T-helper 17 cell (primary cell): ENCODE measurements at regions not wholly inside any gene's neighbourhood (a gene's known extent, or its start where the extent isn't known, plus 50 kb on each side); places are given as distances from the start of the nearest gene placed in this dataset.

Experiments used
- ATAC-seq: fragments of 150-1000 bp; cut with Tn5 transposase; 2 replicates; pipeline ENCODE4 v1.10.0; 2021; ENCODE audit warnings: mild to moderate bottlenecking, moderate library complexity
- DNase-seq, 3 donors: peaks; one replicate each; pipeline versions ENCODE4 v3.0.0 to v3.0.0-alpha.2; 2020 to 2021
- H3K9me3 ChIP-seq: one replicate; pipeline ENCODE4 v1.7.0; 2013; ENCODE audit warnings: low read length, mild to moderate bottlenecking; ENCODE audit not compliant: control insufficient read depth, poor library complexity, severe bottlenecking
- H3K27ac Mint-ChIP-seq: one replicate; pipeline ENCODE4 v1.8.0; 2022; ENCODE audit warnings: mild to moderate bottlenecking, moderate library complexity, mixed read lengths
- H3K27me3 Mint-ChIP-seq: one replicate; pipeline ENCODE4 v1.8.0; 2022; ENCODE audit warnings: mixed read lengths
- H3K36me3 Mint-ChIP-seq: one replicate; pipeline ENCODE4 v1.8.0; 2022; ENCODE audit warnings: low read depth, mixed read lengths
- H3K4me1 Mint-ChIP-seq: one replicate; pipeline ENCODE4 v1.8.0; 2022; ENCODE audit warnings: mild to moderate bottlenecking, mixed read lengths
- H3K4me3 Mint-ChIP-seq: one replicate; pipeline ENCODE4 v1.8.0; 2022; ENCODE audit warnings: mild to moderate bottlenecking, moderate library complexity, mixed read lengths

GRCh38 chr22:47842119-47842518 is 1079.7 kb downstream of the TBC1D22A start:
- Mint-ChIP-seq H3K4me3 (no peak overlapping the region), H3K27ac (no peak overlapping the region), H3K27me3 (peaks cover 72% of the 10 kb centered on the region), H3K36me3 (no peaks in the 10 kb centered on the region), H3K4me1 (peaks cover 5% of the 10 kb centered on the region)
- DNase-seq (no peak), ATAC-seq (no peak)
- H3K9me3 ChIP-seq = no peaks in the 10 kb centered on the region

DNA sequence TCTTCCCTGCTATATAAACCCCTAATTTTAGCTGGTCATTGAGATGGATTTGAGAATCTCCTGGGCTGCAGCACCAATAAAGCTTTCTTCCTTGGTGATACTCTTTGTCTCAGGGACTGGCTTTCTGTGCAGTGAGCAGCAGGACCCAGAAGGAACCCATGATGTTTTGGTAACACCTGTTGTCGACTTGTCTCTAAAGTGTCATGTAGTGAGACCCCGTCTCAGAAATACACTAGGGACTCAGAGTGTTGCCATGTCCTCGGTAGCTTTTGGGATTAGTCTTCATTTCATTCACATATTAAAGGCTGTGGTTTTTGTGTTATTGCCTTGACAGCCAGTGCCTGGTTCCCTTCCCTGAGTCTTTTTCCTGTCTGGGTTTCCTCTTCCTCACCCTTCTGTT is 1078.7 kb downstream of the TBC1D22A start:
- Mint-ChIP-seq H3K27ac (no peak overlapping the region), H3K27me3 (peaks cover 71% of the 10 kb centered on the region), H3K36me3 (no peaks in the 10 kb centered on the region), H3K4me3 (peak overlapping the region; percentile 41), H3K4me1 (peaks cover 5% of the 10 kb centered on the region)
- DNase-seq (no peak), ATAC-seq (no peak)
- no peaks in the 10 kb centered on the region for H3K9me3 ChIP-seq

GRCh38 chr22:47839595-47840227 is 1077.3 kb downstream of the TBC1D22A start:
- peaks cover 57% of the 10 kb centered on the region for H3K27me3 Mint-ChIP-seq
- no peak overlapping the region for H3K4me3 Mint-ChIP-seq
- H3K4me1 Mint-ChIP-seq = peaks cover 5% of the 10 kb centered on the region
- DNase-seq (no peak), ATAC-seq (no peak)
- H3K9me3 ChIP-seq = no peaks in the 10 kb centered on the region
- H3K36me3 Mint-ChIP-seq = no peaks in the 10 kb centered on the region
- no peak overlapping the region for H3K27ac Mint-ChIP-seq

- Mint-ChIP-seq H3K4me3 (no peak overlapping the region), H3K27me3 (peaks cover 56% of the 10 kb centered on the region)
These were observed 1075.3 kb downstream of the TBC1D22A start for GRCh38 chr22:47837703-47838102.

GRCh38 chr22:47836957-47837356 is 1074.5 kb downstream of the TBC1D22A start:
- Mint-ChIP-seq H3K27me3 (peaks cover 57% of the 10 kb centered on the region), H3K4me1 (peaks cover 5% of the 10 kb centered on the region), H3K27ac (no peak overlapping the region), H3K4me3 (no peak overlapping the region), H3K36me3 (no peaks in the 10 kb centered on the region)
- H3K9me3 ChIP-seq = no peaks in the 10 kb centered on the region
- ATAC-seq (no peak), DNase-seq (no peak)

More at GRCh38 chr22:47837703-47838102, 1075.3 kb downstream of the TBC1D22A start:
- H3K9me3 ChIP-seq = no peaks in the 10 kb centered on the region
- Mint-ChIP-seq H3K27ac (no peak overlapping the region), H3K4me1 (peaks cover 5% of the 10 kb centered on the region), H3K36me3 (no peaks in the 10 kb centered on the region)
- ATAC-seq = no peak
- no peak for DNase-seq

GRCh38 chr22:47835726-47836125 is 1073.3 kb downstream of the TBC1D22A start:
- Mint-ChIP-seq H3K27me3 (peaks cover 56% of the 10 kb centered on the region), H3K36me3 (no peaks in the 10 kb centered on the region), H3K4me3 (no peak overlapping the region), H3K4me1 (peaks cover 5% of the 10 kb centered on the region), H3K27ac (no peak overlapping the region)
- H3K9me3 ChIP-seq = no peaks in the 10 kb centered on the region
- ATAC-seq (no peak), DNase-seq (no peak)

GRCh38 chr22:47826016-47826415 is 1063.6 kb downstream of the TBC1D22A start:
- H3K4me3 Mint-ChIP-seq = no peak overlapping the region
- no peak overlapping the region for H3K27ac Mint-ChIP-seq
- ATAC-seq (no peak), DNase-seq (no peak)
- H3K4me1 Mint-ChIP-seq = no peaks in the 10 kb centered on the region
- peaks cover 15% of the 10 kb centered on the region for H3K27me3 Mint-ChIP-seq
- no peaks in the 10 kb centered on the region for H3K9me3 ChIP-seq
- H3K36me3 Mint-ChIP-seq = no peaks in the 10 kb centered on the region

- Mint-ChIP-seq H3K4me1 (no peaks in the 10 kb centered on the region), H3K27ac (no peak overlapping the region), H3K36me3 (no peaks in the 10 kb centered on the region), H3K4me3 (no peak overlapping the region), H3K27me3 (peaks cover 22% of the 10 kb centered on the region)
- DNase-seq (no peak), ATAC-seq (no peak)
- H3K9me3 ChIP-seq = no peaks in the 10 kb centered on the region
These were observed 1060.0 kb downstream of the TBC1D22A start for GRCh38 chr22:47822422-47822821.

- ATAC-seq = no peak
- H3K4me3 Mint-ChIP-seq = no peak overlapping the region
- H3K36me3 Mint-ChIP-seq = no peaks in the 10 kb centered on the region
- H3K4me1 Mint-ChIP-seq = no peaks in the 10 kb centered on the region
- peaks cover 12% of the 10 kb centered on the region for H3K27me3 Mint-ChIP-seq
- H3K27ac Mint-ChIP-seq = no peak overlapping the region
- DNase-seq = no peak
- no peaks in the 10 kb centered on the region for H3K9me3 ChIP-seq
These were observed 1056.0 kb downstream of the TBC1D22A start for GRCh38 chr22:47818496-47818895.

DNA sequence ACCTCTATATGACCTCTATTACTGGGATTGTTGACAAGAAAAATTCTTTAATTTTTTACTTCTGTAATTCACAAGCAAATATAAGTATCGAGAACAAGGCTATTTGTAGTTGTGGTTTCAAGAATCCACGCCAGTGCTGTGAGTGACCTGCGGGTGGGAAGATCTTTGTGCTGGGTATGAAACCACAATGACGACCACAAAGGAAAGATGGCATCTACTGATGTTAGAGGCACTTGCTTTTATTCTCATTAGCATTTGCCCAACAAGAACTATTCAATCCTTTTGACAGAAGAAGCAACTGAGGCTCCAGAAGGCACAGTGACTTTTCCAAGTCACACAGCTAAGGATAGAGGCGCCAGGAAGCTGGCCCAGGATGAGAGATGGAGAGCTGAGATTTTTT is 1054.9 kb downstream of the TBC1D22A start:
- no peak for ATAC-seq
- Mint-ChIP-seq H3K27ac (no peak overlapping the region), H3K36me3 (no peaks in the 10 kb centered on the region)

GRCh38 chr22:47816863-47817210 is 1054.4 kb downstream of the TBC1D22A start:
- Mint-ChIP-seq H3K4me1 (no peaks in the 10 kb centered on the region), H3K27me3 (peaks cover 12% of the 10 kb centered on the region), H3K27ac (no peak overlapping the region), H3K4me3 (no peak overlapping the region), H3K36me3 (no peaks in the 10 kb centered on the region)
- no peak for ATAC-seq
- H3K9me3 ChIP-seq = no peaks in the 10 kb centered on the region
- no peak for DNase-seq

More for the DNA sequence above, 1054.9 kb downstream of the TBC1D22A start:
- Mint-ChIP-seq H3K4me1 (no peaks in the 10 kb centered on the region), H3K27me3 (peaks cover 12% of the 10 kb centered on the region), H3K4me3 (no peak overlapping the region)
- no peak for DNase-seq
- H3K9me3 ChIP-seq = no peaks in the 10 kb centered on the region

- Mint-ChIP-seq H3K27ac (no peak overlapping the region), H3K4me1 (no peaks in the 10 kb centered on the region), H3K4me3 (no peak overlapping the region), H3K36me3 (no peaks in the 10 kb centered on the region), H3K27me3 (peaks cover 14% of the 10 kb centered on the region)
- H3K9me3 ChIP-seq = no peaks in the 10 kb centered on the region
- no peak for ATAC-seq
- no peak for DNase-seq
These were observed 1053.8 kb downstream of the TBC1D22A start for GRCh38 chr22:47816121-47816862.

DNA sequence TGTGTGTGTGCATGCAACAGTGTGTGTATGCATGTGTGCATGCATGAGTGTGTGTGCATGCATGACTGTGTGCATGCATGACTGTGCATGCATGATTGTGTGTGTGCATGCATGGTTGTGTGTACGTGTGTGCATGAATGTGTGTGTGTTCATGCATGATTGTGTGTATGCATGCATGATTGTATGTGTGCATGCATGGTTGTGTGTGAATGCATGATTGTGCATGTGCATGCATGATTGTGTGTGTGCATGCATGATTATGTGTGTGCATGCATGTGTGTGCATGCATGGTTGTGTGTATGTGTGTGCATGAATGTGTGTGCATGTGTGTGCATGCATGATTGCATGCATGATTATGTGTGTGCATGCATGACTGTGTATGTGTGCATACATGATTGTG is 1052.0 kb downstream of the TBC1D22A start:
- peaks cover 17% of the 10 kb centered on the region for H3K27me3 Mint-ChIP-seq
- no peak for ATAC-seq

DNA sequence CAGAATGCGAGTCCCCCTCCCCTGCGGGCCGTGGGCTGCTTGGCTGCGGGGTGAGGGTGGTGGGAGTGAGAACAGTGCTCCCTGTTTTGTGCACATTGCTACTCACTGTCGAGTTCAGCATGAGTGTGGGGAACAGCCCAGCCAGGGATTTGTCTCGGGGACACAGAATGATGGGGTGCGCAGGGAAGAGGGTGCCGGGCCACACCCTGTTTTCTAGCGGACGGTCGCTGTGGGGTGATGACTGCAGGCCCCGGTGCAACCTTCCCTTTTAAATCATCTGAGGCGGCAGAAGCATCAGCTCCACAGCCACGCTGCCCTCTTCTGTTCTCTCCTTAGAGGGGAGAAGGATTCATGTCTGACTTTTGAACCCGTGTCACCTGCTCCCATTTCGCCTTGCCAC is 1051.2 kb downstream of the TBC1D22A start:
- H3K36me3 Mint-ChIP-seq = no peaks in the 10 kb centered on the region
- no peak for ATAC-seq
- no peak for DNase-seq
- peaks cover 17% of the 10 kb centered on the region for H3K27me3 Mint-ChIP-seq
- H3K9me3 ChIP-seq = no peaks in the 10 kb centered on the region
- H3K4me1 Mint-ChIP-seq = no peaks in the 10 kb centered on the region
- H3K27ac Mint-ChIP-seq = no peak overlapping the region
- no peak overlapping the region for H3K4me3 Mint-ChIP-seq

More for the DNA sequence above, 1052.0 kb downstream of the TBC1D22A start:
- no peak for DNase-seq
- Mint-ChIP-seq H3K4me1 (no peaks in the 10 kb centered on the region), H3K27ac (no peak overlapping the region), H3K4me3 (no peak overlapping the region), H3K36me3 (no peaks in the 10 kb centered on the region)
- H3K9me3 ChIP-seq = no peaks in the 10 kb centered on the region
